CD4-positive, alpha-beta T cell treated with Interferon gamma for 1 hour (primary cell): ENCODE measurements at regions not wholly inside any gene's neighbourhood (a gene's known extent, or its start where the extent isn't known, plus 50 kb on each side); places are given as distances from the start of the nearest gene placed in this dataset.

Experiments
- DNase-seq: peaks from one replicate; pipeline ENCODE4 v3.0.0-alpha.2; 2020

DNA sequence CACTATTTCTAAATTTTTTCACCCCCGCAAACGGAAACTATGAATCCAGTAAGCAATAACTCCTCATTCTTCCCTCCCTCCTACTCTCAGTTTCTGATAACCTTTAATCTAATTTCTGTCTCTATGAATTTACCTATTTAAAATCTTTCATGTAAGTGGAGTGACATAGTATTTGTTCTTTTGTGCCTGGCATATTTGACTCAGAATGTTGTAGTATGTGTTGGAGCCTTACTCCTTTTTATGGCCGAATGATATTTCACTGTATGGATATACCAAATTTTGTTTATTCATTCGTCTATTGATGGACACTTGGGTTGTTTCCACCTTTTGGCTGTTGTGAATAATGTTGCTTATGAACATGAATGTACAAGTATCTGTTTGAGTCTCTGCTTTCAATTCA is 61.1 kb upstream of the C1GALT1C1 start:
- no peak for DNase-seq

GRCh38 chrX:120690344-120690743 is 60.5 kb upstream of the C1GALT1C1 start:
- no peak for DNase-seq

- DNase-seq = no peak
Observed at GRCh38 chrX:120680090-120680489, 50.2 kb upstream of the C1GALT1C1 start.
